Immature natural killer cell (primary cell): ENCODE measurements at regions not wholly inside any gene's neighbourhood (a gene's known extent, or its start where the extent isn't known, plus 50 kb on each side); places are given as distances from the start of the nearest gene placed in this dataset.

Experiments
- DNase-seq, 3 donors: peaks; one replicate each; pipeline ENCODE4 v3.0.0; 2022; ENCODE audit warnings: mixed read lengths in 1 of 3
- H3K27ac Mint-ChIP-seq, 6 donors: one replicate each; pipeline ENCODE4 v1.8.0; 2020; ENCODE audit warnings: mixed read lengths in 6 of 6, mild to moderate bottlenecking in 5 of 6, inconsistent platforms in 4 of 6, moderate library complexity in 3 of 6
- H3K27me3 Mint-ChIP-seq, 3 donors: one replicate each; pipeline ENCODE4 v1.8.0; 2020 to 2021; ENCODE audit warnings: low read depth in 3 of 3, mild to moderate bottlenecking in 3 of 3, mixed read lengths in 3 of 3, moderate library complexity in 3 of 3, inconsistent platforms in 1 of 3
- H3K36me3 Mint-ChIP-seq, 3 donors: one replicate each; pipeline ENCODE4 v1.8.0; 2020; ENCODE audit warnings: mixed read lengths in 3 of 3, inconsistent platforms in 2 of 3, mild to moderate bottlenecking in 2 of 3
- H3K4me1 Mint-ChIP-seq, 2 donors: one replicate each; pipeline ENCODE4 v1.8.0; 2020; ENCODE audit warnings: inconsistent platforms in 2 of 2, mild to moderate bottlenecking in 2 of 2, mixed read lengths in 2 of 2, moderate library complexity in 1 of 2
- H3K4me3 Mint-ChIP-seq, 5 donors: one replicate each; pipeline ENCODE4 v1.8.0; 2020; ENCODE audit warnings: mild to moderate bottlenecking in 5 of 5, mixed read lengths in 5 of 5, inconsistent platforms in 3 of 5, moderate library complexity in 3 of 5
- H3K9me3 Mint-ChIP-seq, 6 donors: one replicate each; pipeline ENCODE4 v1.8.0; 2020; ENCODE audit warnings: mild to moderate bottlenecking in 6 of 6, mixed read lengths in 6 of 6, inconsistent platforms in 4 of 6, moderate library complexity in 3 of 6

GRCh38 chr2:182565911-182566567, 139.2 kb upstream of the PDE1A start:
- no peak for DNase-seq
- Mint-ChIP-seq H3K4me3 (no peak overlapping the region), H3K27ac (no peak overlapping the region), H3K4me1 (no peaks in the 10 kb centered on the region), H3K36me3 (no peaks in the 10 kb centered on the region), H3K27me3 (peaks cover 0 to 2% (median 0%) of the 10 kb centered on the region in 3 donors), H3K9me3 (peaks cover 2 to 8% (median 5%) of the 10 kb centered on the region in 6 donors)

- no peaks in the 10 kb centered on the region for H3K9me3 Mint-ChIP-seq
- no peak for DNase-seq
- H3K27ac Mint-ChIP-seq = no peak overlapping the region
- no peak overlapping the region for H3K4me3 Mint-ChIP-seq
- peaks cover 0 to 3% (median 1%) of the 10 kb centered on the region in 3 donors for H3K27me3 Mint-ChIP-seq
- H3K4me1 Mint-ChIP-seq = no peaks in the 10 kb centered on the region
- H3K36me3 Mint-ChIP-seq = no peaks in the 10 kb centered on the region
Observed at GRCh38 chr2:182573553-182573952, 142.5 kb upstream of the DNAJC10 start.

DNA sequence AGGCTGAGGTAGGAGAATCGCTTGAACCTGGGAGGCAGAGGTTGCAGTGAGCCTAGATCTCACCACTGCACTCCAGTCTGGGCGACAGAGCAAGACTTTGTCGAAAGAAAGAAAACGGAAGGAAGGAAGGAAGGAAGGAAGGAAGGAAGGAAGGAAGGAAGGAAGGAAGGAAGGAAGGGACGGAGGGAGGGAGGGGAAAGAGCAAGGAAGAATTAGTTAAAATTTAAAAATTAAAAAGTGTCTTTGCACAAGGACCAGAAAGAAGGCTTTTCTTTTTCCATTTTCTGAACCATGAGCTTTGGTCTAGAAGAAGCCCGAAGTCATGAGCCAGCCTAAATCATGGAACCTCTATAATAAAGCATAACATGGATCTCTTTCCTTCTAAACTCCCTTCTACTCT, 138.2 kb upstream of the DNAJC10 start:
- DNase-seq = no peak
- Mint-ChIP-seq H3K27ac (no peak overlapping the region), H3K4me3 (no peak overlapping the region), H3K27me3 (peaks cover 0 to 1% (median 0%) of the 10 kb centered on the region in 3 donors), H3K36me3 (no peaks in the 10 kb centered on the region), H3K9me3 (no peaks in the 10 kb centered on the region), H3K4me1 (no peaks in the 10 kb centered on the region)

DNA sequence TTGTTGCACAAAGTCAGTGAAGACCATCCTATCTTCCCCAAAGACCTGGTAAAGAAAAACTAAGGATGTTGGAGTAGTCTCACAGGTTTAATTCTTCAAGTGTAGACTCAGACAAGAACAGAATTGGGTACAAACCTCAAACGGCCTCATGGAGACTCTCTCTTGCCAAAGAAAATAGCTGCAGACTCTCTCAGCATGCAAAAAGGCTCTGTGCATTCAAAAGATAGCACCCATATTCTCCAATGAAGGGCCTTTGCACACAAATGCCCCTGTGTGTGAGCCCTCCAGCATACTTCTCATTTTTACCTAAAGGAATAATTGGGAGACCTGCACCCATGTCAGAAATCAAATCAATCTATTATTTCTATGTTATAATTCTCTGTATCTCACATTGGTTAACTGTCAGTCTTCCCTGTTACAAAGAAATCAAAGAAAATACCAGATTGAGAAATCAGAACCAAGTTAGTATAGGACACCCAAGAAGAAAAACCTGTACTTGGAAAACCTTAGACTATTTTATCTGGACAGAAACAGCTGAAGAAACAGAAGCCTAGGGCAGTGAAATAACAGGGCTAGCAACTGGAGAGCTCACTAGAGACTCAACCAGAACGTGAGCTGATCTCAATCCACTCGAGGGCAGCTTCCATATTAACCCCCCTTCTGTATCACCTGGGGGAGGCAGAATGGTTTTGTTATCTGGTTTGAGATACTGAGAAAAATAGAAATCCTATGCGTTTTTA, 134.7 kb upstream of the DNAJC10 start:
- H3K4me3 Mint-ChIP-seq = no peak overlapping the region
- no peak overlapping the region for H3K27ac Mint-ChIP-seq
- H3K9me3 Mint-ChIP-seq = peaks cover 0 to 3% (median 0%) of the 10 kb centered on the region in 6 donors
- H3K4me1 Mint-ChIP-seq = no peaks in the 10 kb centered on the region
- H3K27me3 Mint-ChIP-seq = peaks cover 0 to 1% (median 0%) of the 10 kb centered on the region in 3 donors
- H3K36me3 Mint-ChIP-seq = no peaks in the 10 kb centered on the region
- DNase-seq = no peak

GRCh38 chr2:182584462-182584861, 131.6 kb upstream of the DNAJC10 start:
- DNase-seq = no peak
- Mint-ChIP-seq H3K36me3 (no peaks in the 10 kb centered on the region), H3K27ac (no peak overlapping the region), H3K9me3 (peaks cover 0 to 4% (median 0%) of the 10 kb centered on the region in 6 donors), H3K27me3 (no peaks in the 10 kb centered on the region), H3K4me3 (no peak overlapping the region), H3K4me1 (no peaks in the 10 kb centered on the region)

DNA sequence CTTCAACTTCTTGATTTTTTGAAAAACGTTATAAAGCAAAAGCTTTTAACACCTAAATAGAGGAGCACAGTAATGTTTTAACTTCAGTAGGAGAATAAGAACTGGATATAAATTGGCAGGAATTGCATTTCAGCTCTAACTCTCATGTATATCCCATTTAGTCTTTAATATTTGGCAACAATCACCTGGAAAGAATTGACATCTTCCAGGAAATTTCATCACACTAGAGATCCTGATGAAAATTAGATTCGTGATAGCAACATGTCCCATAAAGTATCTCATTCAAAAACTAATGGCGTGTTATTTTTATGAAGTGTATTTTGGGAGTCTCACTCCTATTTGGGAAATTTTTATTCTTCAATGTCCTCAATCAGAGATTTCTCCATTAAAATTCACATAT, 131.1 kb upstream of the DNAJC10 start:
- H3K27ac Mint-ChIP-seq = no peak overlapping the region
- no peaks in the 10 kb centered on the region for H3K4me1 Mint-ChIP-seq

GRCh38 chr2:182585430-182585829, 130.6 kb upstream of the DNAJC10 start:
- peaks cover 0 to 4% (median 0%) of the 10 kb centered on the region in 6 donors for H3K9me3 Mint-ChIP-seq
- no peaks in the 10 kb centered on the region for H3K36me3 Mint-ChIP-seq
- no peaks in the 10 kb centered on the region for H3K27me3 Mint-ChIP-seq
- no peak for DNase-seq
- H3K27ac Mint-ChIP-seq = no peak overlapping the region
- H3K4me3 Mint-ChIP-seq = no peak overlapping the region
- H3K4me1 Mint-ChIP-seq = no peaks in the 10 kb centered on the region

More for the DNA sequence above, 131.1 kb upstream of the DNAJC10 start:
- Mint-ChIP-seq H3K36me3 (no peaks in the 10 kb centered on the region), H3K27me3 (no peaks in the 10 kb centered on the region), H3K9me3 (peaks cover 0 to 4% (median 0%) of the 10 kb centered on the region in 6 donors), H3K4me3 (no peak overlapping the region)
- no peak for DNase-seq

GRCh38 chr2:182586426-182586825, 129.6 kb upstream of the DNAJC10 start:
- Mint-ChIP-seq H3K27ac (no peak overlapping the region), H3K9me3 (peaks cover 0 to 4% (median 0%) of the 10 kb centered on the region in 6 donors), H3K36me3 (no peaks in the 10 kb centered on the region), H3K4me3 (no peak overlapping the region), H3K27me3 (no peaks in the 10 kb centered on the region), H3K4me1 (no peaks in the 10 kb centered on the region)
- no peak for DNase-seq

GRCh38 chr2:182587831-182588230, 128.2 kb upstream of the DNAJC10 start:
- H3K4me3 Mint-ChIP-seq = no peak overlapping the region
- H3K27me3 Mint-ChIP-seq = peaks cover 0 to 3% (median 0%) of the 10 kb centered on the region in 3 donors
- no peak for DNase-seq
- no peak overlapping the region for H3K27ac Mint-ChIP-seq
- H3K36me3 Mint-ChIP-seq = no peaks in the 10 kb centered on the region
- peaks cover 0 to 7% (median 0%) of the 10 kb centered on the region in 6 donors for H3K9me3 Mint-ChIP-seq
- no peaks in the 10 kb centered on the region for H3K4me1 Mint-ChIP-seq

DNA sequence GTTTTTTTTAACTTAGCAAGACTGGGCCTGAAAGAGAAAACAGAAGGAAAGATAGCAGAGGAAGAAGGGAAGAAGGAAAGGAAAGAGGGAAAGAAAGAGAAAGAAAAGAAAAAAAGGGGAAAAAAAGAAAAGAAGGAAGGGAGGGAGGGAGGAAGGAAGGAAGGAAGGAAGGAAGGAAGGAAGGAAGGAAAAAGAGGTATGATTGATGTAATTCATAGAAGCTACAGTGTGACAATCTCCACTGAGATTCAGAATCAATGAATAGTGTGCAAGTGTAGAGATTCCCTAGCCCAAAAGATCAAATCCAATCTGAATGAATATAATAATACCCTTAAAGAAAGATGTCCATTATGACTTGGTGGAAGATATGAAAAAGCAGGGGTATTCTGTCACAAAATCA, 126.9 kb upstream of the DNAJC10 start:
- no peaks in the 10 kb centered on the region for H3K4me1 Mint-ChIP-seq
- peaks cover 0 to 3% (median 0%) of the 10 kb centered on the region in 3 donors for H3K27me3 Mint-ChIP-seq
- DNase-seq = no peak
- no peaks in the 10 kb centered on the region for H3K36me3 Mint-ChIP-seq
- peaks cover 0 to 10% (median 0%) of the 10 kb centered on the region in 6 donors for H3K9me3 Mint-ChIP-seq
- no peak overlapping the region for H3K4me3 Mint-ChIP-seq
- H3K27ac Mint-ChIP-seq = no peak overlapping the region

- Mint-ChIP-seq H3K4me3 (no peak overlapping the region), H3K9me3 (peaks cover 0 to 6% (median 0%) of the 10 kb centered on the region in 6 donors), H3K4me1 (no peaks in the 10 kb centered on the region), H3K36me3 (no peaks in the 10 kb centered on the region), H3K27ac (no peak overlapping the region), H3K27me3 (peaks cover 0 to 3% (median 0%) of the 10 kb centered on the region in 3 donors)
- DNase-seq = no peak
Observed at GRCh38 chr2:182591774-182592173, 124.3 kb upstream of the DNAJC10 start.

GRCh38 chr2:182592691-182593393, 123.2 kb upstream of the DNAJC10 start:
- Mint-ChIP-seq H3K27me3 (peaks cover 0 to 3% (median 2%) of the 10 kb centered on the region in 3 donors), H3K4me1 (no peaks in the 10 kb centered on the region), H3K27ac (no peak overlapping the region), H3K36me3 (no peaks in the 10 kb centered on the region), H3K4me3 (no peak overlapping the region), H3K9me3 (peaks cover 0 to 6% (median 0%) of the 10 kb centered on the region in 6 donors)
- no peak for DNase-seq

GRCh38 chr2:182593394-182593975, 122.6 kb upstream of the DNAJC10 start:
- DNase-seq = no peak
- no peak overlapping the region for H3K27ac Mint-ChIP-seq
- peaks cover 0 to 6% (median 0%) of the 10 kb centered on the region in 6 donors for H3K9me3 Mint-ChIP-seq
- no peak overlapping the region for H3K4me3 Mint-ChIP-seq
- H3K27me3 Mint-ChIP-seq = peaks cover 0 to 3% (median 2%) of the 10 kb centered on the region in 3 donors
- no peaks in the 10 kb centered on the region for H3K4me1 Mint-ChIP-seq
- no peaks in the 10 kb centered on the region for H3K36me3 Mint-ChIP-seq

DNA sequence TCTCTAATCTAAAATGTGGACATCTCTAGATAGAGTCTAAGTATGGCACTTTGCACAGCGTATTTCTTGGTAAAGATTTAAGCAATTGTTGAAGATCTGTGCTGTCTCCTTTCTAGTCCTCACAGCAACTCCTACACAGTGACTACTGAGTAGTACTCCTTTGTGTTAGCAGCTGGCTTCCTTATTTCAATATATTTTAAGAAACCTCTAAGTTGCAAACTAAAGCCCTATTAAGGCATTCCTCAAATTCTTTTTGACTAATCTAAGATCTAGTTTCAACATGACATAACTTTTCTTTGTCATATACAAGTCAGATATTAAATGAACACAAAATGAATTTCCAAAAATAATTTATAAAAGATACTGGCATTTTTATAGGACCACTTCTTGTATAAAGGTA, 121.8 kb upstream of the DNAJC10 start:
- Mint-ChIP-seq H3K27ac (no peak overlapping the region), H3K9me3 (peaks cover 0 to 6% (median 0%) of the 10 kb centered on the region in 6 donors), H3K4me1 (no peaks in the 10 kb centered on the region), H3K27me3 (peaks cover 0 to 3% (median 2%) of the 10 kb centered on the region in 3 donors), H3K4me3 (no peak overlapping the region), H3K36me3 (no peaks in the 10 kb centered on the region)
- DNase-seq = no peak
